ENCODE measurements at regions not wholly inside any gene's neighbourhood (a gene's known extent, or its start where the extent isn't known, plus 50 kb on each side); places are given as distances from the start of the nearest gene placed in this dataset.

- no peak for DNase-seq (ENCODE audit: low read depth)
These were observed 109.2 kb upstream of the ADGRF1 start for GRCh38 chr6:47151232-47151898.

GRCh38 chr6:47149554-47149953 is 107.4 kb upstream of the ADGRF1 start:
- DNase-seq (ENCODE audit: low read depth): no peak

DNA sequence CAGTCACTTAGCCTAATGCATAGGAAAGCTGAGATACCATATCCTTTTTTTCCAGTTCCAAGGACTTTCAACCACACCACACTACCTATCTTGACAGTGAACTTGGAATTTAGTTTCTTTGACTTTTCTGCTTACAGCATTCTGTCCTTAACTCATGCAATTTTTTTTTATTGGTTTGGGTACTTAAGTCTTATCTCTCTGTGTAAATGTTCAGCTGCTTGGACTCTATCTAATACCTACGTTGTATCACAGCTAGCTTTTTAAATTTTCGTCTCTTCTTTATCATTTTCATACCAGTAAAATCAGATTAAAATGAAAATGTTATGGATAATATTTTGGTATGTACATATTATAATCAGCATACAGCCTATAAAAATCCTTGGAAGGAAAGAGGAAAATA is 106.9 kb upstream of the ADGRF1 start:
- DNase-seq (ENCODE audit: low read depth): no peak

DNA sequence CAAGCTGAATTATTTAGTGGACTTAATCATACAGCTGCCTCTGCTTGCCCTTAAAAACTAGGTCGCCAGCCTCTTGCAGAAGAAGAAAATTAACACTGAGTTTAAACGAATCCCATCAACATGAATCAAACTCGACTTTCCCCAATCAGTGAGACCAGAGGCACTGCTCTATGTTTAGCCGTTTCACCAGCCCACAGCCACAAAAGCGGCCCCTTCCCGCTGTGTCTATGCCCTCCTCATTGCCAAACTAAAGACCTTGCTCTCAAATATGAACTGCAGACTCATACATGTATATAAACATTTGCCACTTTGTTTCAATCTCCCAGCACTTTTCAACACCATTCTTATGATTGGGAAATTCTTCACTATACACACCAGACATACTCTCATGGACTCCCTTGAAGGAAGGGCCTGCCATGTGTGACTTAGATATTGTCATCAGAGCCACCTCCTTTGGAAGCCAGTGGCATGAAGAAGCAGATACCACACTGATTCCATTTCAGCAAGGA is 105.8 kb upstream of the ADGRF1 start:
- DNase-seq (ENCODE audit: low read depth): no peak

- DNase-seq (ENCODE audit: low read depth): no peak
These were observed 105.1 kb upstream of the ADGRF1 start for GRCh38 chr6:47147175-47147727.

DNA sequence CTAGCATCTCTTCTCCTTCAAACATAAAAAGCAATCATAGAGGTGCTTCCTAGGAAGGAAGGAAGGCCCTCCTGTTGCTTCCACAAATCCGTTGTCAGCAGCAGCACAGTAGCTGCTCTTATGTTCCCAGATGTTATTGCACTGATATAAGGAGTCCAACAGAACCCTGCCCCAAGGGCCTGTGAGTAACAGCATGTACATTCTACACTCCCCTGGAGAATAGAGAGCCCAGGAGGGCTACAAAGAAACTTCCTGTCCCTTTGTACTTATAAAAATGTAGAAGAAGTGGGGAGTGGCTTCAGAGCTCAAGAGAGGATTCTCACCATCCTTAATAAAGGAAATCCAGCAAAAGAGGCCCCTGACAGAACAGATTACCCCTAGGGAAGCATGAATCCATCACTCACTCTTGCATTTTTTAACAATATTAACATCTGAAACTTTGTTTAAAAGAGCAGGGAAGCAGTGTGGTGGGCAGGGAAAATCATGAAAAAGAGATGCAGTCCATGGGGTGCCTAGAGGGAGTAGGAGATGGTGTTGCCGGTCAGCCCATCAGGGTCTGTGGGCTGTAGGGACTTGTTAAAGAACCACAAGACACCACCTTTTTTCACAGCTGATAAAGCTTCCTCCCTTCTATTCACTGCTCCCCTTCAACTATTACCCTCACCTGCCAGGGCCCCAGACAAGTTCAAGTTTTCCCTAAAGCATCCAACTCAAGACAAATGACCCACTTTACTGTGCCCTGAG is 104.5 kb upstream of the ADGRF1 start:
- peak; percentile 80 for DNase-seq (ENCODE audit: low read depth)

DNA sequence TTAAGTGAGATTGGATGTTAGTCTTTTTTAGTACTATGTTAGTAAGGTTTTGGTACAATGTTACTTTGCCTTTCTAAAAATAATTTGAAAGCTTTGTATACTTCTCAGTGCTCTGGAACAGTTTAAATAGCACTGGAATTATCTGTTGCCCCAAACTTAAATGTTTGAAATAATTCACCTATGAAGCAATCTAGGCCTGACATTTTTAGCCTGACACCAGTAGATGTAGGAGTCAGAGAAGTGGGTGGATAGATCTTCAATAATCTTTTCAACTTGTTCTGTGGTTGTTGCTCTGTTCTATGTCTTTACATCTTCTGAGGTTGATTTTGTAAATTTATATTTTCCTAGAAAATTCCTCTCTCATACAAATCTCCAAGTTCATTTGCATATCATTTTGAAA is 103.1 kb upstream of the ADGRF1 start:
- no peak for DNase-seq (ENCODE audit: low read depth)

GRCh38 chr6:47144306-47144705 is 102.2 kb upstream of the ADGRF1 start:
- DNase-seq (ENCODE audit: low read depth): no peak

- DNase-seq (ENCODE audit: low read depth): no peak
These were observed 99.8 kb upstream of the ADGRF1 start for GRCh38 chr6:47141963-47142362.

- DNase-seq (ENCODE audit: low read depth): no peak
These were observed 99.0 kb upstream of the ADGRF1 start for GRCh38 chr6:47141171-47141570.

GRCh38 chr6:47138046-47138445 is 95.9 kb upstream of the ADGRF1 start:
- DNase-seq (ENCODE audit: low read depth): peak; percentile 25

DNA sequence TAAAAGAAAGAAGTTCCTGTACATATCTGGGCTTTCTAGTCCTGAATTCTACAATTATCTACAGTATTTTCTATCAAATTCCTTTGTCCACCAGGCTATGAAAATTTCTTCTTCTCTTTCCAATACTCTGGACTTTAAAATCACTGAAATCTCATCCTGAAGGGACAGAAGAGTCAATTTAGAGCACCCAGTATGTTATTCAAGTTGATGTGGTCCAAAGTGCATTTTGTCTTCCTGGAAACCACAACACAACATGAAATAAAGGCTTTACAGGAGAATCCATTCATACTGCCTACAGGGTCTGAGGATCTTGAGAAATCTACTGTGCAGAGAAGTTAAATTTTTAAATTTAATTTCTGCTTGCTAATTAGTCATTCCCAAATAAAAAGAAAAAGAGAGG is 94.9 kb upstream of the ADGRF1 start:
- DNase-seq (ENCODE audit: low read depth): no peak

DNA sequence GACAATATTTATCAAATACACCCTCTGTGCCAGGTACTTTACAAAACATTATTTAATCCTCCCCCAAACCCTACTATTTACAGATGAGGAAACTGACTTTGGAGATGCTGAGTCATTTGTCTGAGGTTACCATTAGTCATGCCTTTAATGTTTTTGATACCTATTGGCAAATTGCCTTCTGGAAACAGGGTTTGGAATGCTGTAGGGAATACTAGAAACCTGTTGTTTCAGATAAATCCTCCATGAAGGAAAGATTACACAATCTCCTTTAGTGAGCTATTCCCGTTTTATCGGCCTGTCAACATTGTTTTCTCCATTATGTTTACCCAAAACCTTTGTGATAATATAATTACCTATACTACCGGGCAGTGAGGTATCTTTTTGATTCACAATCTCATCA is 93.6 kb upstream of the ADGRF1 start:
- peak; percentile 97 for DNase-seq (ENCODE audit: low read depth)

DNA sequence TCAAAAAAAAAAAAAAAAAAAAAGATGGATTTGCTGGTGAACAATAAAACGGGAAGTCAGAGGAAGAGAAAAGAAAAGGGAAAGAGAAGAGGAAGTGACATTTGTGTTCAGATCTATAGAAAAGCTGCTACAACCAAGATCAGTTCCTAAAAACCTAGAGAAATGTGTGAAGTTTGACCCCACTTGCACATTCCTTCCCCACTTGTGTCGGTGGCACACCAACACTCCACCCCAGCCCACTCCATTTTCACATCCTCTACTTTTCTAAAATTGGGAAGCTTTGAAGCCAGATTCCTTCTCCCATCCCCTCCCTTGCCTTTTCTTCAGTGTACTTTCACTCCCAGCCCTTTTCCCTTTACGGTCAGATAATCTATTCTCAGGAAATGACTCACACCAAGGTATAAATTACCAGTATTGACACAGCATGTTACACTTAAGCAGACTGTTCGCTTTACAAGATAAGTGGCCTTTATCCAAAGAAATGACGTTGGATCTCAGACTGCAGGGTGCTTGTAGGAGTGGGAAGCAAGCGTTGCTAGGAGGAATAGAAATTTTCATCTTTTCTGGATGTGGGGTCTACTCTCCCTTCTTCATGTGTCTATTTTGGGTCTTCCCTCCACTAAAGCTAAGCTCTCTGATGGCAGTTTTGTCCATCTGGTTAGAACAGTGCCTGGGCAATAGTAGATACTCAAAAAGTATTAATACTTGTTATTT is 92.5 kb upstream of the ADGRF1 start:
- peak; percentile 96 for DNase-seq (ENCODE audit: low read depth)

DNA sequence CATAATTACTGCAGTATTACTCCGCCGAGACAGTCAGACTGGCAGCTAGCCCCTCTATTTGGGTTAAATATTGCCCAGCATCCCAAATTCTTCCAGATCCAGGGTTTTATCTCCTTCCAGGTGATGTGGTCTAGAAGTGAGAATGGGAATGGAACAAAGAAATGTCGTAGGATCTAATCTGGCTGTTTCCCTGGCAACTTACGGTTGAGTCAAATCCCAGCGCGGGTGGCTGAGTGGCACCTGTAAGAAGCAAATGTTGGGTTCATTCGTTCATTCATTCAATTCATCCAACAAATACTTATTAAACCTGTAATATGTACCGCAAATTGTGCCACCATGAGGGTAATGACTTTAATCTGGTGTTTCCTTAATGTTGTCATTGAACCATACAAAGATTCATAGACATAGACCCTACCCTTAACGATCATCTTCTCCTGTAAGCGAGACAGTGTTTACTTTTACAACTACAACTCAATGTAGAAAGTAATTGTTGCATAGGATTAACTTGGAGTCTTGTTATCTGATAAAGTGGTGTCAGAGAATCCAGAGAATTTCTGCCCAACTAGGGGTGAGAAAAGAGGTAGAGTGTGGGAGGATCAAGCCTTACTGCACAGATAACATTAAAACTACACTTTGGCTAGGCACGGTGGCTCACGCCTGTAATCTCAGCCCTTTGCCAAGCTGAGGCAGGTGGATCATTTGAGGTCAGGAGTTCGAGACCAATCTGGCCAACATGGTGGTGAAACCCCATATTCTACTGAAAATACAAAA is 91.3 kb upstream of the ADGRF1 start:
- no peak for DNase-seq (ENCODE audit: low read depth)

GRCh38 chr6:47132724-47133123 is 90.6 kb upstream of the ADGRF1 start:
- peak; percentile 57 for DNase-seq (ENCODE audit: low read depth)

GRCh38 chr6:47131773-47132172 is 89.6 kb upstream of the ADGRF1 start:
- no peak for DNase-seq (ENCODE audit: low read depth)

- DNase-seq (ENCODE audit: low read depth): no peak
These were observed 88.0 kb upstream of the ADGRF1 start for GRCh38 chr6:47130086-47130485.

GRCh38 chr6:47129129-47129528 is 87.0 kb upstream of the ADGRF1 start:
- DNase-seq (ENCODE audit: low read depth): no peak

GRCh38 chr6:47126647-47127391 is 84.7 kb upstream of the ADGRF1 start:
- peak; percentile 35 for DNase-seq (ENCODE audit: low read depth)

DNA sequence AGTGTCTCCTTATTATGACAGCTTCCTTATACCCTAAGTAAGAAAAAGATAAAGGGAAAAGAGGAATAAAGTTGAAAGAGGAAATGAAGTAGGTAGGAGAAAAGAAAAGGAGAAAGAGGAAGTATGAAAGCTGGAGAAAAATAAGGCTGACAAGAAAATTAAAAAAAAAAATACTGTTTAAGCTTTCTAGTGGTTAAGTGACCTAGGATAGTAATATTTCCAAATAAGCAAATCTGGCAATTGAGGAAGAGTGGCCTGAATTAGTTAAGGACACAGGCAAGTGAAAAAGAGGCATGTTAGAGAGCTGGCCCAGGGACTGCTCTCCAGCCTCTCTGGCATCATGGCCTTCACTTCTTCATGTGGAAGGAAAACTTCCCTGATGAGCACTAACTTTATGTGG is 76.5 kb upstream of the ADGRF1 start:
- DNase-seq (ENCODE audit: low read depth): no peak
